Mesothelial cell of epicardium (in vitro differentiated cells): ENCODE measurements at regions not wholly inside any gene's neighbourhood (a gene's known extent, or its start where the extent isn't known, plus 50 kb on each side); places are given as distances from the start of the nearest gene placed in this dataset.

Experiments
- DNase-seq, 2 experiments: peaks; one replicate each; pipeline ENCODE4 v3.0.0; 2021; ENCODE audit warnings: low spot score in 2 of 2; ENCODE audit not compliant: unreplicated experiment in 2 of 2
- H3K27ac Mint-ChIP-seq: 2 replicates; pipeline ENCODE4 v1.8.0; 2021; ENCODE audit warnings: mixed read lengths
- H3K27me3 Mint-ChIP-seq: 2 replicates; pipeline ENCODE4 v1.8.0; 2021; ENCODE audit warnings: low read depth, mixed read lengths
- H3K36me3 Mint-ChIP-seq: 2 replicates; pipeline ENCODE4 v1.8.0; 2021; ENCODE audit warnings: mixed read lengths
- H3K4me1 Mint-ChIP-seq: 2 replicates; pipeline ENCODE4 v1.8.0; 2021; ENCODE audit warnings: mixed read lengths
- H3K4me3 Mint-ChIP-seq: 2 replicates; pipeline ENCODE4 v1.8.0; 2021; ENCODE audit warnings: mild to moderate bottlenecking, moderate library complexity, mixed read lengths
- H3K9me3 Mint-ChIP-seq: 2 replicates; pipeline ENCODE4 v1.8.0; 2021; ENCODE audit warnings: mixed read lengths
- CTCF ChIP-seq: fragments of 200-600 bp; sonication (generic); IDR thresholded peaks from one replicate; pipeline ENCODE4 v1.5.0; 2021; ENCODE audit warnings: antibody characterized with exemption; ENCODE audit not compliant: unreplicated experiment

DNA sequence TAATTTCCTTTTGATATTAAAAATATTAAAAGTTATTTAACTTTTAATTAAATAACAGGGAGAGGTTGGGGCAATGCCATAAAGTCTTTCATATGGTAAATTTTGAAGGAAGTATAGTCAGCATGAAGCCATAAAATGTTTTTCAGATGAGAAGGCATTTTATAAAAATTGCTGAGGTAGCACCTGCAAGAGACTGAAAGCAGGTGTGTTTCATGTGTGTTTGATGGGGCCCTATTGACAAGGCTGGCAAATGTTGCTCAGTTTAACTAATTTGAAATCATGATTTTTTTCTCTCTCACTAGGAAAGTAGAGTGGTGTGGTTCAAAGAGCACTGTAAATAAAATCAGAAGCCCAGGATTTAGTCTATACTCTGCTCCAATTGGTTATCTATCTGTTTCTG is 805.8 kb upstream of the C9orf72 start:
- peaks cover 9% of the 10 kb centered on the region for H3K4me1 Mint-ChIP-seq
- TF ChIP-seq CTCF = no peak
- H3K27me3 Mint-ChIP-seq = no peaks in the 10 kb centered on the region
- no peak overlapping the region for H3K27ac Mint-ChIP-seq
- no peaks in the 10 kb centered on the region for H3K9me3 Mint-ChIP-seq
- H3K36me3 Mint-ChIP-seq = no peaks in the 10 kb centered on the region
- DNase-seq = no peak
- no peak overlapping the region for H3K4me3 Mint-ChIP-seq

DNA sequence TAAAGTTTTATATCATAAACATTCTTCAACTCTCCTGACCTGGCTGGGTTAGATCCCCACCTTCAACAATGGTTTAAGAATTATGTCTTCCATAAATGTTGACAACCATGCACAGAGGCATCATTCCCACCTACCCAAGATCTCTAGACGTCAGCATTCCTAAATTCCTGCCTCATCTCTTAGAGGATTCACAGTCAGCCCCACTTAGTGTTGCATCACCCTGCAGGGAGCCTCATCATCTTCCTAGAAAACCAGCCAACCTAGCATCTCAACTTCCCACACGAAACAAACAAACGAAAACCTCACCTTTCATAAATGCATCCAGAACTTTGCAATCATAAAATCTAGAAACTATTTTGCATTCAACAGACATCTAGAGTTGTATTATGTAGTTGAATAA is 816.1 kb upstream of the C9orf72 start:
- H3K27me3 Mint-ChIP-seq = no peaks in the 10 kb centered on the region
- peaks cover 6% of the 10 kb centered on the region for H3K4me1 Mint-ChIP-seq
- H3K36me3 Mint-ChIP-seq = no peaks in the 10 kb centered on the region
- peaks cover 8% of the 10 kb centered on the region for H3K9me3 Mint-ChIP-seq
- H3K27ac Mint-ChIP-seq = no peak overlapping the region
- no peak for TF ChIP-seq CTCF
- DNase-seq = no peak
- no peak overlapping the region for H3K4me3 Mint-ChIP-seq

DNA sequence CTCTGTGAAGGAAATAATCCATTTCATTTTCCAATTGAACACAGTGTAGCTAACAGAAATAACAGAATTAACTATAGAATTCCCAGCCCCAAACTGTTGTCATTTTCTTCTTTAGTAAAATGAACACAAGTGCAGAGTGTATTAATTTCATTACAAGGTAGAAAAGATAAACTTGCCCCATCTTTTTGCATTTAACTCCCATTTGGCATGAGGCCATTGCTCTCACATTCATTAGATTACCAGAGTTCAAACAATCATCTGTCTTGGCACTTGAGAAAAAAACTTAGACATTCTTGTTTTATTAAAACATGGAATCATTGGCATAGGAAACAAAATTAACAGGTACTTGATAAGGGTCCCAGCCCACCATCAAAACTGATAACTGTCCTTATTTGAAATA is 821.5 kb upstream of the C9orf72 start:
- Mint-ChIP-seq H3K9me3 (peaks cover 3% of the 10 kb centered on the region), H3K27me3 (no peaks in the 10 kb centered on the region), H3K4me1 (peaks cover 14% of the 10 kb centered on the region), H3K27ac (no peak overlapping the region), H3K4me3 (no peak overlapping the region), H3K36me3 (no peaks in the 10 kb centered on the region)
- TF ChIP-seq CTCF = no peak
- DNase-seq = no peak

DNA sequence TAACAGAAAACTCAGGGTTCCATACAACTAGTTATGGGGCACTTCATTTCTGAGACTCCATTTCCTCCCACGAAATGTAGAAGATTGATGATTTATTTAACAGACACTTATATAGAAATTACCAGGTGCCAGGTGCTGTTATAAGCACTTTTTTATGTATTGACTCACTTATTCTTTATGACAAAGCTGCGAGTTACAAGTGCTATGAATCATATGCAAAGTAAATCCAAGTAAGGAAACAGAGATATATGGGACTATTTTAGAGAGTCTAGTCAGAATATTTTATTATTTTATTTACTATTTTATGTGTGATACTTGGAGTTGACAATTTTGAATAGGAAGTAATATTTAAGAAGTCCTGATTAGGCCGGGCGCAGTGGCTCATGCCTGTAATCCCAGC is 822.8 kb upstream of the C9orf72 start:
- no peak overlapping the region for H3K4me3 Mint-ChIP-seq
- no peak for TF ChIP-seq CTCF
- H3K9me3 Mint-ChIP-seq = peaks cover 3% of the 10 kb centered on the region
- H3K36me3 Mint-ChIP-seq = no peaks in the 10 kb centered on the region
- H3K27ac Mint-ChIP-seq = no peak overlapping the region
- no peak for DNase-seq
- no peaks in the 10 kb centered on the region for H3K27me3 Mint-ChIP-seq
- peaks cover 14% of the 10 kb centered on the region for H3K4me1 Mint-ChIP-seq

- no peak for TF ChIP-seq CTCF
- H3K9me3 Mint-ChIP-seq = no peaks in the 10 kb centered on the region
- H3K27ac Mint-ChIP-seq = no peak overlapping the region
- DNase-seq = no peak
- H3K4me1 Mint-ChIP-seq = peaks cover 22% of the 10 kb centered on the region
- H3K36me3 Mint-ChIP-seq = no peaks in the 10 kb centered on the region
- H3K4me3 Mint-ChIP-seq = no peak overlapping the region
- peaks cover 5% of the 10 kb centered on the region for H3K27me3 Mint-ChIP-seq
Observed at GRCh38 chr9:28407351-28407750, 834.1 kb upstream of the C9orf72 start.

DNA sequence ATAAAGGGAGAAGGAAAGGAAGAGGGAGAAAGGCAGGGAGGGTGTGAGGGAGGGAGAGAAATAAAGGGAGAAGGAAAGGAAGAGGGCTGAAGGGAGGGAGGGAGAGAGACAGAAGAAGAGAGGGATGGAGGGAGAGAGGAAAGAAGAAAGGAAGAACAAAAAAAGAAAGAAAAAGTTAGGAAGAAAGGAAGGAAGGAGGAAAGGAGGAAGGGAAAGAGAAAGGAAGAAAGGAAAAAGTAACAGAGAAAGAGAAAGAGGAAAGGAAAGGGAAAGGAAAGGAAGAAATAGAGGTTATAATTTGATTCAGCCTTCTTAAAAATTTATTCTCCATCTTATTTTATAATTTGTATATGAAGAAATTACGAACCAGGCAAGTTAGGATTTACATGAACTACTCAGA is 836.6 kb upstream of the C9orf72 start:
- Mint-ChIP-seq H3K9me3 (no peaks in the 10 kb centered on the region), H3K27ac (peak overlapping the region; percentile 51)

More for the DNA sequence above, 836.6 kb upstream of the C9orf72 start:
- H3K36me3 Mint-ChIP-seq = no peaks in the 10 kb centered on the region
- no peak for TF ChIP-seq CTCF
- DNase-seq = no peak
- peaks cover 4% of the 10 kb centered on the region for H3K27me3 Mint-ChIP-seq
- peaks cover 22% of the 10 kb centered on the region for H3K4me1 Mint-ChIP-seq
- H3K4me3 Mint-ChIP-seq = no peak overlapping the region
